Activated CD4-positive, alpha-beta T cell treated with anti-CD3 and anti-CD28 coated beads for 24 hours (primary cell): ENCODE measurements at regions not wholly inside any gene's neighbourhood (a gene's known extent, or its start where the extent isn't known, plus 50 kb on each side); places are given as distances from the start of the nearest gene placed in this dataset.
A peak's percentile ranks its signal among the peaks of the same experiment; 100 is the strongest.
"Not testable (repeated sequence)": the region's sequence is repeated elsewhere in the genome, so short reads cannot be mapped to it uniquely, and the experiment has no call there.

Experiments used
- DNase-seq, 2 donors: peaks; one replicate each; pipeline ENCODE4 v3.0.0-alpha.2; 2020; ENCODE audit warnings: low read depth in 2 of 2

DNA sequence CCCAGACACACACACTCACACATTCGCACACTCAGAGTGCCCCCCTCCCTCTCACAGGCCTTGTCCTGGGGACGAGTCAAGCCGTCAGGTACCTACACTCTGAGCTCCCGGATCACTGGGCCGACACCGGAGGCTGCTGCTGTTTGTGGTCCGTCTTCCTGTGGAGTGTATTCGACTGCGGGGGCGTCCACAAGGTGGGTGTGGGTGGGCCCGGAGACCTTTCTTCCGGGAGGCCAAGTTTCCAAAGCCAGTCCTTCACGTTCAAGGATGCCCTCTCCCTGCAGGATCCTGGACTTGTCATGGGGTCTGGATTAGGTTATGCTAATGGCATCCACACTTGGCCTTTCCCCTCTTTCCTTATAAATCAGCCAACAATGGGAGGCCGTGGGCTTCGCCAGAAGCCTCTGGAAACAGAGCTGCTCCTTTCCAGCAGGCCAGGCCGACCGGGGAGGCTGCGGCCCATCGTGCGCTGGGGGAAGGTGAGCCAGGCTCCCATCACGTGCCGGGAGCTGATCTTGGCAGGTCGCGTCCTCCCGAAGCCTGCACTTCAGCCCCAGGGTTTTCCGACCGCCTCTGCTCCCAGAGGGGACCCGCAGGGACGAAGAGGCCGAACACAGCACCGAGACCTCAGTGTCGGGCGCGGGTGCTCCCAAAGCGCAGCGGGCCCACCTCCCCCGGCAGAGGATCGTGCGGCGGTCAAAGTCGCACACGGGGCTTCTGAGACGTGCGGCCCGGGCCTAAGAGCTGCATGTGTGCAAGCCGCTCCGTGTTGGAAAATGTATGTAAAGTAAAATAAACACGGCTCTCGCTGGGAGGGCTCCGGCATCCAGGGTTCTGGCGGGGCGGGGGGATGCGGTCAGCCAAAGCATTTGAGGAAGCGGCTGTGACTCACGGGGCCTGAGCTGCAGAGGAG, 196.5 kb upstream of the ZNF469 start:
- not testable (repeated sequence) for DNase-seq

DNA sequence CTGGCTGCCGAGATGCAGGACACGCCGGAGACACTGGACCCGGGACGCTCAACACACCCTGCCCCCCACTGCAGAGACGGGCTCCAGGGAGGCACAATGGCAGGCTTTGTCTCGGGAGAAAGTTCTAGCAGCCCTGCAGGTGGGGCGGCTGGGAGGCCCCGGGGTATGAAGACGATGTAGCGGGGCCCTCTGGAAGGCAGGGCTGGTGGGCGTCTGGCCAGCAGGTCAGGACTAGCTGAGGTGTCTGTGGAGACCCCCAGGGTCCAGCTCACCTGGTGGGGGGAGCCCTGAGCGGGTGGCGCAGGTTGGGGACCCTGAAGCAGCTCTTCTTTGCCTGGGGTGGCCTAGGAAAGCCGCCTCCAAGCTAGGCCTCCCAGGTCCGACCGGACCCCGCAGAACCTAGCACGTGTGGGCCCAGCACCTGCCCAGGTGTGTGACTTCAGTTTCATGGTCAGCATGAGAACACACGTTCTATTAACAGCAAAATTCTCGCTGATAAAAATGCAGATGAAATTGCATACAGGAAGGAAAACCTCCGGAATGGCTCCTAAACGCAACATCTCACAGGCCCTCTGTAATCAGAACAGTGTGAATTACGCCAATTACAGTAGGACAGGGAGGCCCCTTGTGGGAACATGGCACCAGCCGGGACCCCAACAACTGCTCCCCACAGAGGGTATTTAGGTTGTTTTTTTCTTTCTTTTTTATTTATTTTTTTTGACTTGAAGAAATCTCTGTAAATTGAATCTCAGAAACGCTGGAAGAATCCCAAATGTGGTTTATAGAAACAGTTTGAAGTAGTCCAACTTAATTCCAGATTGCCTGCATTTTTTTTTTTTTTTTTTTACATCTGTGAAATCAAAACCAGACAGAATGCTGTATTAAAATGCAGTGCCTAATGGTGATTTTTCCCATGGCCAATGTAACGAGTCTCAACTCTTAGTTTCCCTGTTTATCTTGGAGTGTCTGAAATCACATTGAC, 195.6 kb upstream of the ZNF469 start:
- DNase-seq, result not testable (repeated sequence)

DNA sequence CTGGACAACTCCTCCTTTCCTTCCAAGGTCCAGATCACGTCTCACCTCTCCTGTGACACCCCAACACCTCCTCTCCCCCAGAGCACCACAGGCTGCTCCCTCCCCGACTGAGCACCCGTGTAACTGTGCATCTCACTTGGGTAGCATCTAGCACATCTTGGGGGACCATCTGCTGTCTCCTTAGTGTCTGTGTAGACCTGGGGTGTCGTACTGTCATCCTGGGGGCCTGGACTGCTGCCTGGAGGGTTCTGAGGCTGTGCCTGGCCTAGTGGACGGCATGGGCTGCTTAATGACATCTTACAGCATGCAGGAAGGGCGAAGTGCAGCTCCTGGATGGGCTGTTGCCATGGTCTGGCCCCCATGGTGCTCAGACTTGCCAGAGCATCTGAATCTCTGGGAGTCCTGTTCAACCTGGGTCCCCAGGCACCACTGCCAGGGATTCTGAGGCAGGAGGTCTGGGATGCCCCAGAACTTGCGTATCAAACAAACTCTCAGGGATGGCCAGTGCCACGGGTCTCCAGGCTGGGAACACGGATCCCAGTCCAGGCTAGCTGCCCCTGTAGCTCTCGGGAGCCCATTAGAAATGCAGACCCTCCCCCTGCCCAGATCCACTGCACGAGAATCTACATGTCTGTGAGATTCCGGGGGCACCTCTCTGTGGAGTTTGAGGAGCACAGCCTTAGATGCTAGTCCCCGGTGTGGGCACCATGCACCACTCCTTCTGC, 194.4 kb upstream of the ZNF469 start:
- DNase-seq, result not testable (repeated sequence)

DNA sequence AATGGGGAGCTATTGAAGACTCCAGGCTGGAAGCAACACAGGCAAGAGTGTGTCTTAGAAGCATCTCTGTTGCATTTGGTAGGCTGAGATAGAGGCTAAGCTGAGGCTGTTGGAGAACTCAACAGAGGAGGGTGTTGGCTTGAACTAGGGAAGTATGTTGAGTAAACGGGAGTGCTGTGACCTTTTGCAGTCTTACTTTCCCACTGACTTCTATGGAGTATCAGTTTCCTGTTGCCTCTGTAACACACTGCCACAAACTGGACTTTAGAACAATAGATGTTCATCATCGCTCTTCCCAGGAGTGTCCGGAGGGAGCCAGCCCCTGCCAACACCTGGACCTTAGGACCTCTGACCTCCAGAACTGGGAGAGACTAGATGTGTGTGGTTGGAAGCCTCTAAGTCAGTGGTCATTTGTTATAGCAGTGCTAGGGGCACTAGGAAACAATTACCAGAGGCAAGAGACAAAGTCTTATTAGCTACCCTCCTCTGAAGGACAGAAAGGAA, 192.1 kb upstream of the ZNF469 start:
- DNase-seq, result not testable (repeated sequence)

DNA sequence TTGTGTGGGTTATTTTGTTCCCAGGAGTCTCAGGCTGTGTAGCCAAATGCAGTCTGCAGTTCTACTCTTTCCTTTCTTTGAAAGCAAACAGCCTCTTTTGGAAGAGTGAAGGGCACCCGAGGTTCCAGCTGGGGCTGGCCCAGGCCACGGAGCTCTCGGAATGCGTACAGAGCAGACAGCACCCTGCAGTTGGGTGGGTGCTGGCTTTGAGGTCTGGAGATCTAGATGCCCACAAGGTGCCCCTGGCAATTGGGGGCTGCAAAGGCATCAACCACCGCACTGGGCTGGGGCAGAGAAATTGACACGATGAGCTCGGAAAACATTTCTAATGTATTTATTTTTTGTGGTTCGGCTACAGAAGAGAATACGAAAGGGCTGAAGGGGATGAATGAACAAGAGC, 191.6 kb upstream of the ZNF469 start:
- not testable (repeated sequence) for DNase-seq

DNA sequence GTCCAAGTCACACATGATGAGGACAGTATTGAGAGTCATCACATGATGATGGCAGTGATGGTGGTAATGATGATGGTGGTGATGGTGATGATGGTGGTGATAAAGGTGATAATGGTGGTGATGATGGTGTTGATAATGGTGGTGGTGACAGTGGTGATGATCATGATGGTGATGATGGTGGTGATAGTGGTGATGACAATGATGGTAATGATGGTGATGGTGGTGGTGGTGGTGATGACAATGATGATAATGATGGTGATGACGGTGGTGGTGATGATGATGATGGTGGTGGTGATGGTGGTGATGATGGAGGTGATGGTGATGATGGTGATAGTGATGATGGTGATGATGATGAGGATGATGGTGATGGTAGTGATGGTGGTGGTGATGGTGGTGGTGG, 190.2 kb upstream of the ZNF469 start:
- no peak for DNase-seq

DNA sequence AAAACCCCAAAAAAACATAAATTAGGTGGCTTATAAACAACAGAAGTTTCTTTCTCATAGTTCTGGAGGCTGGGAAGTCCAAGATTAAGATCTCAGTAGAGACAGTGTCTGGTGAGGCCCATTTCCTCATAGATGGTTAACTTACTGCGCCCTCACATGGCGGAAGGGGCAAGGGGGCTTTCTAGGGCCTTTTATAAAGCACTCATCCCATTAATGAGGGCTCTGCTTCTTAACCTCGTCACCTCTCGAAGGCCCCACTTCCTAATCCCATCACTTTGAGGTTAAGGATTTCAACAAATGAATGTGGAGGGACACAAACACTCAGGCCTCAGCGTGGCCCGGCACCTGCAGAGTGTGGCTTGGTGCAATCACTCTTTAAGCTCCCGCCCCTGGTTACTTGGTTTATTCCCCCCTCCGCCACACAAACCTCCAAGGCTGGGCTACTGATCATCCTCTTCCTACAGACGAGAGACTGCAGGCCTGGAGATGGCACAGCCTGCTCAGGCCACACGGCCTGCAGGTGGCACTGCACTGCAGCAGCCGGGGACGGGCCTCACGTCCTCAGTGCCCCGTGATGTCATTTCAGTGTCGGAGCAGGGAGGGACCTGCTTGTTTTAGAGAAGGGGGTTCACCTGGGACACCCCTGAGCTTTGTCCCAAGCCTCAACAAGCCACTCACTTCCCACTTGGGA, 188.9 kb upstream of the ZNF469 start:
- peak in 1 of 2 donors; percentile 10 for DNase-seq

DNA sequence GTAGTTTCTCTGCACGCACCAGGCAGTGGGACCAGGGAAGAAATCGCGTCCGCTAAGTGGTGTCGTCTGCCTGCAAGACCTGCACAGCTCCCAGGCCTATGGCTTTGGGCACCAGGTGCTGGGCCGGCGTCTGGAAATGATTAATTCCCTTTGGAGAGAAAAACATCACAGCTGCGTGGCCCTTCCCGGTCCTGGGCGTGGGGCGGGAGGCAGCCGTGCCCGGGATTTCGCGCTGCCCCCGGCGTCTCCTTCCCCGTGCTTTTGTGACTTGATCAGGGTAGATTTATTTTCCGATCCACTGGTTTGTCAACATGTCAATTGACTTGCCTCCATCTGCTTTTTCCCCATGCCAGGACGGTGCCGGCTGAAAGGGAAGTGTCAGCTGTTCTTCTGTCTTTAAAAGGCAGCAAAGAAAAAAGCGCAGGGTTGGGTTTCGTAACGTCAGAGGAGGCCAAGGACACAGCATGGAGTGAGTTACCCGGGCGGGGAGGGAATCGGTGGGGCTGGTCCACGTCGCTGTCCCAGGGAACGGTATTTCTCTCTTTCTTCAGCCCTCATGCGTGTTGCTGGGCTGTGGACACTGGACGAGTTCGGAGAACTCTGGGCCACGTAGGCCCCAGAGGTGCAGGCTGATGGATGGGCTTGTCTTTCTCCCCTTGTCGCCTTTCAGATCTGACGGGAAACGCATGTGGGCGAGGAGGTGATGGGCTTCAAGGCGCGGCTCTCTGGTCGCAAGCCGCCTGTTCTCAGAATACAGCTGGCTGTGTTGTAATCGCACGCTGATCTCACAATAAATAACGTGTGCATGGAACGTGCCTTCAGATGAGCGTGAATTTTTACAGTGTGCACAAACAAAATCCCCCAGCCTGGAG, 188.1 kb upstream of the ZNF469 start:
- DNase-seq, result no peak

DNA sequence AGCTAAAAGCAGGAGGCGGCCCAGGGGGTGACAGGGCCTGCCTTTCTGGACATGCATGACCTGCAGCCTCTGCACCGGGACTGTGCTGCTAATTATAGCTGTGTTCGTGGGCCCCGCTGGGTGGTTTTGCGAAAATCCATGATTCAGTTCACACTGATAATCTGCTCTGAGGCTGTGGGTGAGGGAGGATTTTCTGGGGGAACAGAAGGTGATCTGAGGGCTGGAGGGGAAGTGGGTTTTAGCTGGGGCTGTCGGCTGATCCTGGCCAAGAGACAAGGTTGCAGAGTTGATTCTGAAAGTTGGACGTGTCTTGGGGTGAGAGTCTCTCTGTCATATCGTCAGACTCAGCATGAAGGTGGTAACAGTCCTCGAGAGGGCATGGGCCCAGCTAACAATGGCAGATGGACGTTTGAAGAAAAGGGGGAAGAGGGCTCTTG, 187.5 kb upstream of the ZNF469 start:
- no peak for DNase-seq

DNA sequence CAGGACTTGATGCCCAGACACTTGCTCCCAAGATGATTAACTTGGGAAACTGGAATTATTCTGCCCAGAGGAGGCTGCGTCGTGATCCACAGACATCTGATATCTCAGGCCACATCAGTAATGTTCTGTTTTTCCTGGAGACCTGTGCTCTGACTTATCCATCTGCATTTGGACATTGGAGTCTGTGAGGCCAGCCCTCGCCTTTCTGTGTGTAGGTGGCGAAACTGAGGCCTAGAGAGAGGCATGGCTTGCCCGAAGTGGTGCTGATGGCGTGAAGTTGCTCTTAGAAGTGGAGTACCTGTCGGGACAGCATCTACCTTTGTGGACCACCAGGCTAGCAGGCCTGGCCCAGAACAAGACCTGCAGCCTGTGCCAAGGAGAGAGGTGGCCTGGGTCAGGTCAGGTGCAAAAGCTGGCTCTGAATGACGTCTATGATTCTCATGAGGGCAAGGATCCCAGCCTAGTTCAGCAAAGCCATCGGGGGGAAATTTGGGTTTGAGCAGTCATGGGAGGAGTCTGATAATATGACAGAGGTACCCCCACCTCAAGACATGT, 186.8 kb upstream of the ZNF469 start:
- DNase-seq, result no peak

DNA sequence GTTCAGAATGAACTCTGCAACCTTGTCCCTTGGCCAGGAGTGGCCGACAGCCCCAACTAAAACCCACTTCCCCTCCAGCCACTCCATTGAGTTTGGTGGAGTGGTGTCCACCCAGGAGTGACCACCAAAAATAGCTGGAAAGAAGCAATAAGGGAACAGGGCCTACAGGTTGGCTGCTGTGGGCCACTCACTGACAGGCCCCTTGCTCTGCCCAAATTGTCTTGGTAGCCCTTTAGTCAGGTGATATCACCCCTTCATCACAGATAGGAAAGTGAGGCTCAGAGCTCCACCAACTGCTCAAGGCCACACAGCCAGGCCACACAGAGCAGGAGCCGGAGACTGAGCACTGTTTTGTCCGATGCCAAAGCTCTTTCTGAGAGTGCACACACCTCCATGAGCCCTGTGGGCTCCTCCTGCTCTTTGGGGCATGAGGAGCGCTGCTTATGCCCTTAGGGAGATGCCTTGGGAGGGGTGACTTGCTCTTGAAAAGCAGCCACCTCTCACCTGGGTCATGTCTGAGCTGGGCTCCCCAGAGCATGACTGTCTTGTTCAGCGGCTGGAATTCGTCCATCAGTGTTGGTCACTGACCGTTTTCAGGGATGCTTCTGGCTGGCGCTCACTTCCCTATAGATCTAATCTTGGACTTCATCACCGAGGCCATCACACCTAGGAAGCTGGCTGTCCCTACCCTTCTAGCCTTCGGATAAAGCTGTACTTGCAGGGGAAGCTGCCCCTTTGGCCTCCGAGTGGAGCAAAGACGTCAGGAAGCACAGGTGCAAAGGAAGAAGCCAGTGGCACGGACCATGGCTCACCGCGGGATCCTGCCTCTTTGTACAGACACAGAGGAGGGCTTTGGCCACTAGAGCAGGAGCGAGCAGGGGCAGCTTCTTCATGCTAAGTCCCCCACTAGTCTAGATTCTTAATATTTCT, 186.0 kb upstream of the ZNF469 start:
- no peak for DNase-seq

DNA sequence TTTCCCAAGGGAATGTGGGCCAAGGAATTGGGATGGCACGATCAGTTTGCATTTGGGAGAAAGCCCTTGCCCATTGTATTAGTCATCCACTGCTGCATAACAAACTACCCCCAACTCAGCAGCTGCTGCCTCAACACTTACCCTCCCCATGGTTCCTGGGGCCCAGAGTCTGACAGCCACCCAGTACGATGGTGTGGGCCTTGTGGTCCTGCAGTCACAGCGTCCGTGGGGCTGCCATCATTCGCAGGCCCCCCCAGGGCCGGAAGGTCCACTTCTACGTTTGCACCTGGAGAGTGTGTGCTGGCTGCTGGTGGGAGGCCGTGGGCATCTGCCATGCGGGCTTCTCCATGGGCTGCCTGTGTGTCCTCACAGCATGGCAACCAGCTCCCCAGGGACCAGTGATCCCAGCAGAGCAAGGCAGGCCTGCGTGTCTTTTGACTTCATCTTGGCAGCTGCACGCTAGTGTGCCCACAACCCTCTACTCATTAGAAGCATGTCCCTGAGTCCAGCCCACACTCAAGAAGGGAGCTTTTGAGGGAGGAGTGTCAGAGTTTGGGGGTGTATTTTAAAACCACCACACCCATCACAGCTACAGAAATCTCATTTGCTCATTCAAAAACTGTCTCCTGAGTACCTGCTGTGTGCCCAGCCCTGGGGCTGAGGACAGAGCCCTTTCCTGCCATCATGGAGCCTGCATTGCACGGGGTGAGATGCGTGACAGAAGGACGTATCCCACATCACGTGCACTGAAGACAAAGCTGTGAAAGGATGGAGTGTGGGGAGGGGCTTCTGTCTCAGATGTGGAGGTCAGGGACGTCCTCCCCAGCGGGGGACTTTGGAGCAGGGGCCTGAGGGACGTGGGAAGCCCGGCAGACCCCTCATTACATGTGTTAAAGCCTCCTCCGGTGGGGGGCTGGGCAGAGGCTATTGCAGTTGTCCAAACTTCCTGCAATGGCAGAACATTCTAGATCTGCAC, 185.0 kb upstream of the ZNF469 start:
- DNase-seq, result no peak

DNA sequence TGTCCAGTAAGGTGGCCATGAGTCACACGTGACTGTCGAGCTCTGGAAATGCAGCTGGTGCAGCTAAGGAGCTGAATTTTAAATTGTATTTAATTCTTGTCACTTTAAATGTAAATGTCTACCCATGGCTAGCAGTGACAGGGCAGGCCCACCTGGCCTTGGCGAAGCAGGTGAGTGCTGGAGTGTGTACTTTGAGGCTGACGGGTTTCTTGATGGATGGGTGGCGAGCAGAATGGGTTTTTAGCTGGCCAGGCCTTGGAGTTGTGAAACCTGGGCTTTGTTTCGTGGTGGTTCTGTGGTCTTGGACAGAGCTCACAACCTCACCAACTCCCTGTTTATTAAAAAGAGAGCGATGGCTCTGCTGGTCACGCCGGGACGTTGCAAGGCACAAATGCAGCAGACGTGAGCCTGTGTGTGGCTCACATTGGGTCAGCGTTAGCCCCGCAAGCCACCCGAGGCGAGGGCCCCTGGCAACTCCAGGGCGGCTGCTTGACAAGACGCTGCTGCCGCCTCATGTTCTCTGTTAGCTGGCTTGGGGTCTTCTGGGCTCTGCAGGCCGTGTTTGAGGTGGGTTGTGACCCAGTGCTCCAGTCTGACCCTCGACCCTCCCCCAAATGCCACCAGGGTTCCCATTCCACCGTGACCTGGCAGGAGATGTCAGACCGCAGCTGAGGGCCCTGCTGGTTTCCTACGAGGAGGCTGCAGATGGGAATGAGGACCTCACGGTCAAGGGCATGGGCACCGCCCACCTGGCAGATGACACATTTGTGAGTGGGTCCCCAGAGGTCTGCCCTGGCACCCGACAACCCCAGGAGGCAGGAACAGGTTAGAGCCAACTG, 184.1 kb upstream of the ZNF469 start:
- not testable (repeated sequence) for DNase-seq

DNA sequence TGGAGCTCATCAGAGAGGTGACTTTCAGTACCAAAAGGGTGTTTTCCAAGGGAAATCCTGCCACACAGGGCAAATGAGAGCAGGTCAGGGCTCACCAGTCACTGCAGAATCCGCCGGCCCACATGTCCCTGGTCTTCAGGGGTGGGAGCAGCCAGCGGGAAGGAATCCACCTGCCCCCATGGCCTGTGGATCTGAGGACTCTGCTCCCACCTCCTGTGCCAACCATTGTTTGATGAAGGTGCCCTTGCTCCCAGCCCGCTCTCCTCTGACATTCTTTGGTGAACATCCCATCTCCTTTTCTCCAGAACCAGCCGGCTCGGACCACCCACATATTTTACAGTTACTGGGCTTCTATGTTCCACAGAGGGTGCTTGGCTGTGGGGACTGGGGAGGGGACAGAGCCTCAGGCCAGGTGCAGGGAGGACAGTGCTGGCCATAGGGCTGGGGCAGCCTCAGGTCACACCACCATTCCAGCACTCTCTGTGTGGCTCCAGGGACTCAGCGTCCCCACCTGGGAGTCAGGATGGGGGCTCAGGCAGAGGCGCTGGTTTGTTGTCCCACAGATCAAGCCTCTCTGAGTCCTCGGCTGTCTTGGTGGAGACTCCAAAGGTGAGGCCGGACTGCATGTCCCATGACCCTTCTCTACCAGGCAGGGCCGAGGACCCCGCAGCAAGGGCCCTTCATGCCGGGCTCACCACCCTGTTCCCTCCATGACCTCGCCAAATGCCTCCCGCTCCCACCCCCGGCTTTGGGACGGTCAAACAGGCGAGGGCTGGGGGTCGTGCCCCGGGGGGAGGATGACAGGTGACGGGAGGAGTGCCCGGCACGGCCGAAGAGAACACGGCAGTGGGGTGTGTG, 183.2 kb upstream of the ZNF469 start:
- DNase-seq, result not testable (repeated sequence)

DNA sequence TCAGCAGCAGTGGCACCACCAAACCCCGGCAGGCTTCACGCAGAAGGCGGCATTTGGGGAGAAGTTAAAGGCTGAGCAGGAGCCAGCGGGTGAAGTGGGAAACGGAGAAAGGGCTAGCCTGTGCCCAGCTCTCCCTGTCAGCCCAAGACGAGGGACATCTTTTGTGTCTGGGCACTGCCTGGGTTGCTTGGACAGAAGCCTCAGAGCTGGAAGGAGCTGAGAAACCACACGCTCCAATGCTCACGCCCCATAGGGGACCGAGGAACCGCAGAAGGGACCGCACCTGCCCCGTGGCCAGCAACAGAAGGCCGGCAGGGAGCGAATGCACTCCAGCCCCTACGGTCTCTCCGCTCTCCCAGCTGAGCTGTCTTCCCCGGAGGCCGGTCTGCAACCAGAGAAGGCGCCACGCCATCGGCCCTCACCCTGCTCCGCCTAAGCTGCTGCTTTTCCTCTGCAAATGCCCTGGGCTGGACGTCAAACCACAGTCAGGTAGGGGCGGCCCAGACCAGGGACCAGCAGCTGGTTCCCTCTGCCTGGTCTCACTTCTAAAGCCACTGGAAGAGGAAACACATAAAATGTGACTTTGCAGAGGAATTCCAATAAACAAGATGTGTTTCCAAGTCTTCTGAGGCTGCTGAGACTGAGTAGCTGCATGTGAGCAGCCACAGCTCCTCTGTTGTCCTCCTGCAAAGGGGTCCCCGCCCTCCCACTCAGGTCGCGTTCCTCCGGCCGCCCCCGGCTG, 182.4 kb upstream of the ZNF469 start:
- not testable (repeated sequence) for DNase-seq
